ENCODE measurements at regions not wholly inside any gene's neighbourhood (a gene's known extent, or its start where the extent isn't known, plus 50 kb on each side); places are given as distances from the start of the nearest gene placed in this dataset.
"Not testable (repeated sequence)": the region's sequence is repeated elsewhere in the genome, so short reads cannot be mapped to it uniquely, and the experiment has no call there.

DNA sequence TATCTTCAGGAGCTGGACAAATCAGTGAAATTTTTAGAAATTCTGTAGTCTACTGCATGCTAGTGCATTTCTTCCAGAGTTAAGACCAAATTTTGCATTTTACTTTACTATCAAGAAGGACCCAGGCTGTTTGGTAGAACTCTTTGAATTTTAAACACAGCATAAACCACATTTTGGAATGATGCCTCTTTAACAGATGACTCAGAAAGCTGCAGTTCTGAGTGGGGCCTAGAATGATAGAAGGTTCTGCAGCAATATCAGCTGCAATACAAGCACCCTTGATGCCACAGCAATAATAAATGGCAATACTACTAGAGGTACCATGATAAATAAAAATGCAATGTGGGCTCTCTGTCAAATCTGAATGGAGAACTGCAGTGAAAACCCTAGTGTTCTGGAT lies 198.7 kb downstream of the TMA16 start:
- DNase-seq (ENCODE audit: low spot score): peak; percentile 9

GRCh38 chr4:163693776-163694175 lies 199.3 kb downstream of the TMA16 start:
- DNase-seq (ENCODE audit: low spot score): no peak

DNA sequence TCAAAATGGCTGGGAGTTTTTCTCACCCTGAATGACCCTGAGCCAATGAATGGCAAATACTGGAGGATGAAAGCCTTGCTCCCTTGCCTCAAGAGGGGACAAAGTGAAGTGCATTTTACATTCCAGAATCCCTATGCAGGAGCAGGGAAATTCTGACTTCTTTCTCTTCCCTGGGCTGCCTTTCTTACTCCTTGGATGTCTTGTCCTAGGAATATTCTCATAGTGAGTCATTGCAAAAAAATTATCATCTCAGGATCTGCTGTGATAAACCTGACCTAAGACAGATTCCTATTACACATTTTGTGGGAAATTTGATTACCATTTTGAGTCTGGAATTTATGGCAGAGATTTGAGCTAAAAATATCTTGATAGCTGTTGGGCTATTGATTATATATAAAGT lies 199.9 kb downstream of the TMA16 start:
- DNase-seq (ENCODE audit: low spot score): no peak

DNA sequence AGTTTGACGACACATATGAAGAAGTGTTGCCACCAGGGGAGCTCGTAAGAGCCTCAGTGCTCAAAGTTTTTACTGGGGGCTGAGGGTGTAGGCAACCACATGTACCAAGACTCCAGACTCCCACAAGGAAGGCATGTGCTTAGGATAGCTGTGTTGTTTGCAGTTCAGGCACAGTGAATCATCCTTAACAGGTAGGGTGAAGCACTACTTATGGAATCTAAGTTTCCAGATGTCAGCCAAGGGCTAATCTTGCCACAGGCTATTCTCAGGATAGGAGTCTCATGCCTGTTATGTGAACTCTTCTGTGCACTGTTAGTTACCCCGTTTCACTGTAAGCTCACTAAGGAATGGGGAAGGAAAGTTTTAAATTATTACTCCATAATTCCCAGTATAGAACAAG lies 202.6 kb downstream of the TMA16 start:
- no peak for DNase-seq (ENCODE audit: low spot score)

- DNase-seq (ENCODE audit: low spot score): not testable (repeated sequence)
Measured at GRCh38 chr4:163700383-163700782, 205.9 kb downstream of the TMA16 start.

- DNase-seq (ENCODE audit: low spot score): no peak
Measured at GRCh38 chr4:163701916-163702315, 207.4 kb downstream of the TMA16 start.

DNA sequence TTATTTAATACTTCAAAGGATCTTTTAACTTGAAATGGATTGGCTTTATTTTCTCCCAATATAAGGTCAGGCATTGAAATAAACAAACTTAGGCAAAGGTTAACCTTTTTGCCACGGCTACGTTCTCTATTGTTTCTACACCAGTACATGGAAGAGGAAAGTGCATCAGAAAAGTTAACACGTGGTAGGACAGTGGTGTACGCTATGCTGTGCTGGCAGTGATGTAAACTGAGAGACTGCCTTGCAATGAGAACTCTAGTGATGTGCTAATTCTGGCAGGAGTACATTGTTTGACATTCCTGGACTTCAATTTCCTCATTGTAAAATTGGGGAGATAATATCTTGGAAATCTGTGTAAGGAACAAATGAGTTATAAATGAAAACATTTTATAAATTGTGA lies 208.2 kb downstream of the TMA16 start:
- no peak for DNase-seq (ENCODE audit: low spot score)

- no peak for DNase-seq (ENCODE audit: low spot score)
Measured at GRCh38 chr4:163703251-163703650, 208.8 kb downstream of the TMA16 start.

- DNase-seq (ENCODE audit: low spot score): no peak
Measured at GRCh38 chr4:163707873-163708272, 213.4 kb downstream of the TMA16 start.

DNA sequence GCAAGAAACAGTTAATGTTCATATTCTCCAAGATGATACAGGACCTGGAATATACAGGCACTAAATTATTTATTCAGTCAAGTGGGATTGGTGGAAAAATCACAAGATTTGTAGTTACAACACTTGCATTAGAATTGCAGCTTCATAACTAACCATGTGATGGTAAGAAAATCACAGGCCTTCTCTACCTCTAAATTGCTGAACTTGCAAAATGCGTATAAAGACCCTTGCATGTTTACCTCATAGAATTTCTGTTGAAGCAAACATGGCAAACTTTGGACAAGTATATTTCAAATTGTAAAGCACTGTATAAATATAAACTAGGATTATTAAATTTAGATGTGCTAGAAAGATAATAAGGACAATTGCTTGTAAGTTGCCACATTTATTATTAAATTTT lies 215.1 kb downstream of the TMA16 start:
- no peak for DNase-seq (ENCODE audit: low spot score)

- no peak for DNase-seq (ENCODE audit: low spot score)
Measured at GRCh38 chr4:163710158-163710557, 215.7 kb downstream of the TMA16 start.

DNA sequence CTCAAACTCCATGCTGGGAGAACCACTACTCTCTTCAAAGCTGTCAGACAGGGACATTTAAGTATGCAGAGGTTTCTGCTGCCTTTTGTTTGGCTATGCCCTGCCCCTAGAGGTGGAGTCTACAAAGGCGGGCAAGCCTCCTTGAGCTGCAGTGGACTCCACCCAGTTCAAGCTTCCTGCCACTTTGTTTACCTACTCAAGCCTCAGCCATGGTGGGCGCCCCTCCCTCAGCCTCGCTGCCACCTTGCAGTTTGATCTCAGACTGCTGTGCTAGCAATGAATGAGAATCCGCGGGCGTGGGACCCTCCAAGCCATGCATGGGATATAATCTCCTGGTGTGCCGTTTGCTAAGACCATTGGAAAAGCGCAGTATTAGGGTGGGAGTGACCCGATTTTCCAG lies 230.0 kb downstream of the TMA16 start:
- not testable (repeated sequence) for DNase-seq (ENCODE audit: low spot score)

- no peak for DNase-seq (ENCODE audit: low spot score)
Measured at GRCh38 chr4:163726641-163727040, 232.2 kb downstream of the TMA16 start.

- no peak for DNase-seq (ENCODE audit: low spot score)
Measured at GRCh38 chr4:163731071-163731470, 236.6 kb downstream of the TMA16 start.

DNA sequence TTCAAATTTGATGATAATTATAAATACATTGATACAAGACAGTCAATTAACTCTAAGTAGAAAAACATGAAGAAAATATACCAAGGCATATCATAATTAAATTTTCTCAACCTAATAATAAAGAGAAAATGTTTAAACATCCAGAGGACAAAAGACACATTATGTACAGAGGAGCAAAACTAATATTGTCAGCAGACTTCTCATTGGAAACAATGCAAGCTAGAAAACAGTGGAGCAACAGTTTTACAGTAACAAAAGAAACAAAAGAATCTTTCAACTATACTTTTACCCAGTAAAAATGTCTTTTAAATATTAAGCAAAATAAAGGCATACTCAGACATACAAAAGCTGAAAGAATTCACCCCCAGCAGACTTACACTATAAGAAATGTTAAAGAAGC lies 238.0 kb downstream of the TMA16 start:
- no peak for DNase-seq (ENCODE audit: low spot score)

DNA sequence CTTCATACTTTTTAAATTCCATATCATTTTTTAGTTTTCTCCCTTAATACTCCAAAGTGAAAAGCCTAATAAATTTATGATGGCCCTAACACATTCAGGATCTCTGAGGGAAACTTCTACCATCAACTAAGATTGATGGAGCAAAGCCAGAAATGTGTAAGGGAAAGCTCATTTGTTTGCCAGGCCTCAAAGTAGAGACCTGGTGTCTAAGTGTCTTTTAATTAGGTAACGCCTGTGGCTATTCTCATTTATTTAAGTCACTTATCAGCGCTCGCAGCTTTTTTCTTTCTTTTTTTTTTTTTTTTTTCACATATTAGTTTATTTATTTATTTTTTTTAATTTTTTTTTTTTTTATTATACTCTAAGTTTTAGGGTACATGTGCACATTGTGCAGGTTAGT lies 242.4 kb downstream of the TMA16 start:
- DNase-seq (ENCODE audit: low spot score): no peak

DNA sequence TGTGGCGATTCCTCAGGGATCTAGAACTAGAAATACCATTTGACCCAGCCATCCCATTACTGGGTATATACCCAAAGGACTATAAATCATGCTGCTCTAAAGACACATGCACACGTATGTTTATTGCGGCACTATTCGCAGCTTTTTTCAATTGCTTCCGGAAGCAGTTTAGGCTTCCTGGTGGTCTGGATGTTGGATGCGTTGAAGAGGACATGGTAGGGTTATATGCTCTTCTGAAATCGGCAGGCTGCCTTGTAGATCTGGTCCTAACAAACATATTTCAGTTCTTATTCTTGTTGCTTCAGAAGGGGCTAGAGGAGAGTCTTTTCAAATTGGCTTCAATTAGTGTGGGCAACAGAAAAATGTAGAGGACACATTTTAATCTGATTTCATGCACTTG lies 243.4 kb downstream of the TMA16 start:
- DNase-seq (ENCODE audit: low spot score): not testable (repeated sequence)

GRCh38 chr4:163738521-163738920 lies 244.0 kb downstream of the TMA16 start:
- no peak for DNase-seq (ENCODE audit: low spot score)

DNA sequence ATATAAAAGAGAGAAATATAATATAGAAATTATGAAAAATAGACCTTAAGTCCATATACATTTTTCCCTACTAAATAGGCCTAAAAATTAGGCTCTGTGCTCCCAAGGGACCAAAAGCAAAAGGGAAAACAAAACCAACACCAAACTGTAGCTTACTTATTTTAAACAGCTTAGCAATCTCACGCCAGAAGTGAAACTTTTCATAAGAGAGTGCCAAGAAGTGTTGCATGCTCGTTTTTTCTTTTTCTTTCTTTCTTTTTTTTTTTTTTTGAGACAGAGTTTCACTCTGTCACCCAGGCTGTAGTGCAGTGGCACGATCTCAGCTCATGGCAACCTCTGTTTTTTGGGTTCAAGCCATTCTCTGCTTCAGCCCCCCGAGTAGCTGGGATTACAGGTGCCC lies 250.4 kb downstream of the TMA16 start:
- no peak for DNase-seq (ENCODE audit: low spot score)

GRCh38 chr4:163747293-163747692 lies 252.8 kb downstream of the TMA16 start:
- DNase-seq (ENCODE audit: low spot score): no peak

DNA sequence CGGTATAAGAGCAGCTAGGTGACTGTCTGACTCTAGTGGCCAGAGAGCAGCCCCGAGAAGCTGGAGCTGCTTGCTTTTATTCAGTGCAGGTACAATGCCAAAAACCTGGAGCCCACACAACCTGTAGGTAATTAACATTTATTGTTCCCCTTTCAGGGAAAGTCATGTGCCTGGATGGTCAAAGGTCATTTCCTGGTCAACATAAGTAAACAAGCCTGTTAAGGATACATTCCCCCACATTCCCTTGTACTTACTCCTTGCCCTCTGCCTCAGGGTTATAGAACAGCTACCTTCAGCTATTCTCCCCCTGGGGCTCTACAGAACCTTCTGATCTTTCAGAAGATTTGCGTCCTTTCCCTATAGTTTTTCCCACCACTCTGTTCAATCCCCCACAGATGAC lies 253.4 kb downstream of the TMA16 start:
- DNase-seq (ENCODE audit: low spot score): no peak

DNA sequence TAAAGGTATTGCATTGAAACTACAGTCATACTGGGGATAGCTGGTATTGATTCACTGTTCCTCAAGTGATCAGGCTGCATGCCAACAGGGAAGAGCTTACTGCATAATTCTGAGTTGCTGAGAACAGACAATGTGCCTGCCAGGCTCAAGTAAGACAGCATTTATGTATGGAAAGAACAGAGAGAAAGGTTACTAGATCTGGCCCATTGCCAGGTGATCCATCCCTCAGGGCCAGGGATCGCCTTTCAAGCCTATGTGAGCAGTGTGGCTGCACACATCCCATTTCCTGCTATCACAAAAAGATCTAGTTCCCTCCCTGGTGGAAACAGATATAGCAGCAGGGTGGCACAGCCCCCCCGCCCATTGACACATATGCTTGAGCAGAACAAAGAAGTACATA lies 254.0 kb downstream of the TMA16 start:
- DNase-seq (ENCODE audit: low spot score): peak; percentile 5

- no peak for DNase-seq (ENCODE audit: low spot score)
Measured at GRCh38 chr4:163755013-163755412, 260.5 kb downstream of the TMA16 start.

DNA sequence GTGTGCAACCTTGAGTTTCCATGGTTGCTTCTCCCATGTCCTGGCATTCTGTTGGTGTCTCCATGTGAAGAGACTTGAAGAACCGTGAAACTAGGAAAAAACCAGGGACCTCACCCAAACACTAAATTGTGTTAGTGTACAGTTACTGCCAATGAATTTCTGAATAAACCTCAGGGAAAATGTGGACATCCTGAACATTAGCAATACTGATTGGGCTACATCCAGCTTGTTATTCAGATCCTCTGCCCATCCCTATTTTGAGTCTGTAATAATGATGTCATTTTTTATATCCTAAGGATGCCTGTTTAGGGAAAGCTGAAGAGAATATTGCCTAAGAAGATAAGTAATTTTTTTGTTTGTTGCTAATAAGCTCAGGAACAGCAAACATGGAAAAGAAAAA lies 262.7 kb downstream of the TMA16 start:
- DNase-seq (ENCODE audit: low spot score): no peak

DNA sequence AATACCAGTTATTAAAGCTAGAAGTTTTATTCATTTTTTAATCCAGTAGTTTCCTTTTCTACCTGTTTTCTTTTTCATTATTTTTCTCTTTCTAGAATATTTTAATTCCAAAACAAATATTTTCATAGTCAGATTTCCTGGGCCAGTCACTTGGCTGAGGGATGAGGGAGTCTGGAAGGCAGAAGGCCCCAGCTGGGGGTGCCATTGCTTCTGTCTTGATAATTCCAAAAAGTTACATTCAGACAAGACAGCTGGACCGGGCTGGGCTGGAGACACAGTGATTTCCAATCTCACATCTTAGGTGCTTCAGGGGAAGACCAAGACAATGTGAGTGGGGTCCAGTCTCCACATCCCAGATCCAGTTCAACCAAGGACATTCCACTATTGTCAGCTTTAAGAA lies 263.5 kb downstream of the TMA16 start:
- DNase-seq (ENCODE audit: low spot score): no peak
